ENCODE measurements at regions not wholly inside any gene's neighbourhood (a gene's known extent, or its start where the extent isn't known, plus 50 kb on each side); places are given as distances from the start of the nearest gene placed in this dataset.

DNA sequence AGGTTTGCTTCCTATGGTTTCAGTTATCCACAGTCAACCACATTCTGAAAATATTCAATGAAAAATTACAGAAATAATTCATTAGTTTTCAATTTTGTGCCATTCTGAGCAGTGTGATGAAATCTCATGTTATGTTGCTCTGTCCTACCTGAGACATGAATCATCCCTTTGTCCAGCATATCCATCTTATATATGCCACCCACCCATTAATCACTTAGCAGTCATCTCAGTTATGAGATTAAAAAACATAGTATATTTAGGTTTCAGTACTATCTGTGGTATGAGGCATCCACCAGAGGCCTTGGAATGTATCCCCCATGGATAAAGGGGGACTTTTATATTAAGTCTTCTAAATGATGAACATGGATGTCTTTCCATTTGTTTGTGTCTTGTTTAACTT, 64.7 kb upstream of the PROK2 start:
- no peak for DNase-seq (ENCODE audit: low read depth in 3 of 3, low spot score in 1 of 3)

DNA sequence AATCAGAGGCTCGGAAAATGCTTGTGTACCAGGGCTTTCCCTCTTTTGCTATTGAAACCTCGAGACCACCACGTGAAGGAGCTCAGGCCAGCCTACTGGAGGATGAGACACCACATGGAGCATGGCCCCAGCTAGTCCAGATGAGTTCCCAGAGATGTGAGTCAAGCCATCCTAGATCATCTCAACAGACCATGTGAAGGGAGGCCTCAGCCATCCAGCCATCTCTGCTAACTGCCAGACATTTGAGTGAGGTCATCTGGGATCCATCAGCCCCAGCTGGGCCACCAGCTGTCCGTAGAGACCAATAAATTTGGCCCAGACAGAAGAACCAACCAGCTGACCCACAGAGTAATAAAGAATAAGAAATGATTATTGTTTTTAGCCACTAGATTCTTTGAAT, 62.8 kb upstream of the PROK2 start:
- no peak for DNase-seq (ENCODE audit: low read depth in 3 of 3, low spot score in 1 of 3)

DNA sequence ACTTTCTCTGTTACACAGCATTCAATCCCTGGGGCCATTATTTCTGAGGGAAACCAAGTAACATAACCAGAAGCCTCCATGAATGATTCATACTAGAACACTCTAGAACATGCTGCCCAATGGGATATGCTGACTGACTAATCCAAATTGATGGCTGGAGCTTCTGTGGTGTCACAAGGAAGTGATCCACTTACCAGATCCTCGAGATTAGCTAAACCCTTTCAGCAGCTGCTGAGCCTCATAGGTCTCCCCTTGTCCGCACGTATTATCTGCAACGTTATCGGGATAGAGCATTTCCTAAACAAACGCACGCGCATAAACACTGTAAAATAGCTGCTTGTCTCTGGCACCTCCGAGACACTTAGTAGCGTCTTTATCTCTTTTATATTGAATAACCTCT, 61.2 kb upstream of the PROK2 start:
- DNase-seq (ENCODE audit: low read depth in 3 of 3, low spot score in 1 of 3), result no peak

DNA sequence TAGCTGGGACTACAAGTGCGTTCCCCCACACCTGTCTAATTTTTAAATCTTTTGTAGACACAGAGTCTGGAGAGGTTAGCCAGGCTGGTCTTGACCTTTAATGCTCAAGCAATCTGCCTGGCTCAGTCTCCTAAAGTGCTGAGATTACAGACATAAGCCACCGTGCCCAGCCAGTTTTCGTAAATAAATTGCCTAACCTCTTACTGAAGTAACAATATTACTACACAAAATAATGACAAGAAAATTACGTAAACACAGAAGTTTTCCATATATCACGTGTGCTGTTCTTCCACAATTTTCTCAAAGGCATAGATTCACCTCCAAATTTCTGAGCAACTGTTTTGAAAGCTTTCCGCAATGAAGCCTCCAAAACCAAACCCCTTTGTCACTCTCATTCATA, 58.1 kb upstream of the PROK2 start:
- no peak for DNase-seq (ENCODE audit: low read depth in 3 of 3, low spot score in 1 of 3)

DNA sequence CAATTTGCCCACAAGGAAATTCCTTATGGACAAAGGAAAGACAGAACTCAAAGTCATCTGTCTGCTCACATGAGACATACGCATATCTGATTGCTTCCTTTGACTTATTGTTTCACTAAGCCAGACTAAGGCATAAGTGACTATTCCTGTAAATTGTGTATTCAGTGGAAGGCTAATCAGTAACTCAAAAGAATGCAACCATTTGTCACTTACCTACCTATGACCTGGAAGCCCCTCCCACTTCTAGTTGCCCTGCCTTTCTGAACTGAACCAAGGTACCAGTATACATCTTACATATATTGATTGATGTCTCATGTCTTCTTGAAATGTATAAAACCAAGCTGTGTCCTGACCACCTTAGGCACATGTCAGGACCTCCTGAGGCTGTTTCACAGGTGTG, 53.5 kb upstream of the PROK2 start:
- DNase-seq (ENCODE audit: low read depth in 3 of 3, low spot score in 1 of 3), result no peak

Measured in stimulated activated CD4-positive, alpha-beta T cell treated with anti-CD3 and anti-CD28 coated beads, TNF-alpha, amount 100 ng/mL, for 1 hour (primary cell).